Mammary epithelial cell (primary cell): ENCODE measurements at regions not wholly inside any gene's neighbourhood (a gene's known extent, or its start where the extent isn't known, plus 50 kb on each side); places are given as distances from the start of the nearest gene placed in this dataset.

Experiments
- CTCF ChIP-seq, 2 donors: IDR thresholded peaks in 1 of 2; conservative IDR thresholded peaks in 1 of 2; 2 replicates each; pipeline ENCODE4 v1.5.1; 2011 to 2012; ENCODE audit warnings: inconsistent platforms in 2 of 2, low read length in 2 of 2, mild to moderate bottlenecking in 2 of 2, control low read depth in 1 of 2, low read depth in 1 of 2; ENCODE audit not compliant: insufficient read depth in 1 of 2; ENCODE audit errors: extremely low read depth in 1 of 2
- EZH2 ChIP-seq: IDR thresholded peaks from 2 replicates; pipeline ENCODE4 v1.6.1; 2012; ENCODE audit warnings: low read length, inconsistent platforms, borderline replicate concordance

DNA sequence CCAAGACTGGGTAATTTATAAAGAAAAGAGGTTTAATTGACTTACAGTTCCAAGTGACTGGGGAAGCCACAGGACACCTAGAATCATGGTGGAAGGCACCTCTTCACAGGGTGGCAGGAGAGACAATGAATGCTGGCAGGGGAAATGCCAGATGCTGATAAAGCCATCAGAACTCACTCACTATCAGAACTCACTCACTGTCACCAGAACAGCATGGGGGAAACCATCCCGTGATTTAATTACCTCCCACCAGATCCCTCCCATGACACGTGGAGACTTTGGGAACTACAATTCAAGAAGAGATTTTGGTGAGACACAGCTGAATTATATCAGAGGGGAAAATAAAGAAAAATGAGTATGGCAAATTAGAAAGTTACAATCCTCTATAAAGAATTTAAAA, 310.9 kb downstream of the BCHE start:
- TF ChIP-seq CTCF (conservative IDR thresholded peaks at IDR 0.05 in 1 of 2, IDR thresholded peaks at IDR 0.05 in 1 of 2; ENCODE audit: extremely low read depth in 1 of 2, insufficient read depth in 1 of 2, low read depth in 1 of 2, low read length in 2 of 2) (no peak), EZH2 (no peak)
